Parathyroid adenoma (tissue), 2 donors: ENCODE measurements at regions not wholly inside any gene's neighbourhood (a gene's known extent, or its start where the extent isn't known, plus 50 kb on each side); places are given as distances from the start of the nearest gene placed in this dataset.
A peak's percentile ranks its signal among the peaks of the same experiment; 100 is the strongest.

Experiments
- H2AFZ ChIP-seq: fragments of 300-600 bp; sonication (generic); one replicate; pipeline ENCODE4 v1.7.0; 2017; ENCODE audit warnings: antibody characterized with exemption, mild to moderate bottlenecking
- H3K27ac ChIP-seq: fragments of 300-600 bp; sonication (generic); one replicate; pipeline ENCODE4 v1.7.0; 2017
- H3K27me3 ChIP-seq: fragments of 300-600 bp; sonication (generic); one replicate; pipeline ENCODE4 v1.7.0; 2017; ENCODE audit warnings: low read length; ENCODE audit not compliant: control insufficient read depth, insufficient read depth
- H3K36me3 ChIP-seq: fragments of 300-600 bp; sonication (generic); one replicate; pipeline ENCODE4 v1.7.0; 2017; ENCODE audit warnings: low read length; ENCODE audit not compliant: control insufficient read depth, insufficient read depth
- H3K4me1 ChIP-seq: fragments of 300-600 bp; sonication (generic); one replicate; pipeline ENCODE4 v1.7.0; 2017; ENCODE audit warnings: control low read depth
- H3K4me2 ChIP-seq: fragments of 300-600 bp; sonication (generic); one replicate; pipeline ENCODE4 v1.7.0; 2017; ENCODE audit warnings: low read length
- H3K4me3 ChIP-seq: fragments of 300-600 bp; sonication (generic); one replicate; pipeline ENCODE4 v1.7.0; 2017; ENCODE audit warnings: low read depth, low read length
- H3K79me2 ChIP-seq: fragments of 300-600 bp; sonication (generic); one replicate; pipeline ENCODE4 v1.7.0; 2017; ENCODE audit warnings: control low read depth
- H3K9ac ChIP-seq: fragments of 300-600 bp; sonication (generic); one replicate; pipeline ENCODE4 v1.7.0; 2017; ENCODE audit warnings: mild to moderate bottlenecking
- H3K9me3 ChIP-seq: fragments of 300-600 bp; sonication (generic); one replicate; pipeline ENCODE4 v1.7.0; 2017; ENCODE audit warnings: low read length; ENCODE audit not compliant: control insufficient read depth
- CTCF ChIP-seq: fragments of 300-600 bp; sonication (generic); IDR thresholded peaks from one replicate; pipeline ENCODE4 v1.7.0; 2017; ENCODE audit warnings: antibody characterized with exemption, mild to moderate bottlenecking
- donor health status: primary hyperparathyroidism.

DNA sequence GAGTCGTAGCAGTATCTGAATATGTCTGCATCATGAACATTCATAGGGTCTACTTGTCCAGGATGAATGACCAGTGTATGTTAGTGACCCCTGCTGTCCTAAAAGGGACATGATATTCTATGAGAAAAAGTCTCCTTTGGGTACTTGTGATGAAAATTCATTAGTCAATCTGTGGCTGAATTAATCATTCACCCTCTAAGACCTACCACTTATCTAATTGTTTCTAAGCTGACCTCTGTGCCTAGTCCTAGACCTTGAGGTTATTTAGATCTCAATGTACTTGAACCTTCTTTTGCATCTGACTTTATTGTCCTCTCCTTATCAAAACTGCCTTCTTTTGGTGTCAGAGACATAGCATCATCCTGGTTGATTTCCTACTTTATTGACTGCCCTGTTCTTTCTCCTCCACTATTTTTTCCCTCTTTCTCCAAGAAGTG, 799.3 kb downstream of the DIPK2A start:
- Histone ChIP-seq H3K36me3 (no peaks in the 10 kb centered on the region), H2AFZ (no peak overlapping the region), H3K9me3 (no peaks in the 10 kb centered on the region), H3K4me3 (no peak overlapping the region), H3K79me2 (no peaks in the 10 kb centered on the region), H3K4me2 (no peak overlapping the region), H3K27me3 (no peaks in the 10 kb centered on the region), H3K9ac (no peak overlapping the region), H3K4me1 (no peaks in the 10 kb centered on the region), H3K27ac (no peak overlapping the region)
- TF ChIP-seq CTCF = peak; percentile 13

- H3K4me1 ChIP-seq = no peaks in the 10 kb centered on the region
- no peak overlapping the region for H3K4me3 ChIP-seq
- TF ChIP-seq CTCF = no peak
- no peaks in the 10 kb centered on the region for H3K27me3 ChIP-seq
- H3K9me3 ChIP-seq = no peaks in the 10 kb centered on the region
- H3K27ac ChIP-seq = no peak overlapping the region
- H3K79me2 ChIP-seq = no peaks in the 10 kb centered on the region
- H3K36me3 ChIP-seq = no peaks in the 10 kb centered on the region
- no peak overlapping the region for H3K4me2 ChIP-seq
- no peak overlapping the region for H2AFZ ChIP-seq
- no peak overlapping the region for H3K9ac ChIP-seq
Measured at GRCh38 chr3:144771381-144771870, 799.8 kb downstream of the DIPK2A start.

GRCh38 chr3:144772372-144772771, 800.7 kb downstream of the DIPK2A start:
- no peak for TF ChIP-seq CTCF
- H3K9ac ChIP-seq = no peak overlapping the region
- no peaks in the 10 kb centered on the region for H3K79me2 ChIP-seq
- no peaks in the 10 kb centered on the region for H3K36me3 ChIP-seq
- H3K4me1 ChIP-seq = no peaks in the 10 kb centered on the region
- H2AFZ ChIP-seq = no peak overlapping the region
- no peak overlapping the region for H3K27ac ChIP-seq
- no peak overlapping the region for H3K4me2 ChIP-seq
- H3K9me3 ChIP-seq = no peaks in the 10 kb centered on the region
- no peak overlapping the region for H3K4me3 ChIP-seq
- no peaks in the 10 kb centered on the region for H3K27me3 ChIP-seq

DNA sequence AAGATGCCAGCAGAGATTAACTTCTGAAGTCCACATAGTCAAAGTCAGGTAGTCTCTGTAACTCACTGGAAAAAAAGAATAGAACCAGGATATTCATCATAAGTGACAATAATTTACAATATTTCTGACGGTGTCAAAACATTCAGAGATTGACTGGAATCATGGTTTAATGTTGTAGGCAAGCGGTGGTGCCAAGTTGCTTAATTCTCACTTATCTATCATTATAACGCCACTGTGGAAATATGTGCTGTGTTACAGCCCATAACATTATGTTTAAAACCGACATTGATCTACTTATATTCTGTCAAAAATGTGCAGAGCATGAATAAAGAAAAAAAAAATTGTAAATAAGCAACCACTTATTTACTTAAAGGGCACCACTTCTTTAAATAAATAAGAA, 801.7 kb downstream of the DIPK2A start:
- Histone ChIP-seq H3K36me3 (no peaks in the 10 kb centered on the region), H2AFZ (no peak overlapping the region), H3K9me3 (no peaks in the 10 kb centered on the region), H3K4me2 (no peak overlapping the region), H3K79me2 (no peaks in the 10 kb centered on the region), H3K27ac (no peak overlapping the region), H3K4me1 (no peaks in the 10 kb centered on the region), H3K9ac (no peak overlapping the region), H3K4me3 (no peak overlapping the region), H3K27me3 (no peaks in the 10 kb centered on the region)
- TF ChIP-seq CTCF = no peak

- no peaks in the 10 kb centered on the region for H3K79me2 ChIP-seq
- no peak overlapping the region for H3K4me2 ChIP-seq
- H3K9ac ChIP-seq = no peak overlapping the region
Measured at GRCh38 chr3:144774897-144775296, 803.3 kb downstream of the DIPK2A start.

More at GRCh38 chr3:144774897-144775296, 803.3 kb downstream of the DIPK2A start:
- Histone ChIP-seq H3K4me3 (no peak overlapping the region), H3K9me3 (no peaks in the 10 kb centered on the region), H2AFZ (no peak overlapping the region), H3K27me3 (no peaks in the 10 kb centered on the region), H3K36me3 (no peaks in the 10 kb centered on the region), H3K27ac (no peak overlapping the region), H3K4me1 (no peaks in the 10 kb centered on the region)
- TF ChIP-seq CTCF = no peak
